ENCODE measurements at regions not wholly inside any gene's neighbourhood (a gene's known extent, or its start where the extent isn't known, plus 50 kb on each side); places are given as distances from the start of the nearest gene placed in this dataset.
A peak's percentile ranks its signal among the peaks of the same experiment; 100 is the strongest.
"Not testable (repeated sequence)": the region's sequence is repeated elsewhere in the genome, so short reads cannot be mapped to it uniquely, and the experiment has no call there.

DNA sequence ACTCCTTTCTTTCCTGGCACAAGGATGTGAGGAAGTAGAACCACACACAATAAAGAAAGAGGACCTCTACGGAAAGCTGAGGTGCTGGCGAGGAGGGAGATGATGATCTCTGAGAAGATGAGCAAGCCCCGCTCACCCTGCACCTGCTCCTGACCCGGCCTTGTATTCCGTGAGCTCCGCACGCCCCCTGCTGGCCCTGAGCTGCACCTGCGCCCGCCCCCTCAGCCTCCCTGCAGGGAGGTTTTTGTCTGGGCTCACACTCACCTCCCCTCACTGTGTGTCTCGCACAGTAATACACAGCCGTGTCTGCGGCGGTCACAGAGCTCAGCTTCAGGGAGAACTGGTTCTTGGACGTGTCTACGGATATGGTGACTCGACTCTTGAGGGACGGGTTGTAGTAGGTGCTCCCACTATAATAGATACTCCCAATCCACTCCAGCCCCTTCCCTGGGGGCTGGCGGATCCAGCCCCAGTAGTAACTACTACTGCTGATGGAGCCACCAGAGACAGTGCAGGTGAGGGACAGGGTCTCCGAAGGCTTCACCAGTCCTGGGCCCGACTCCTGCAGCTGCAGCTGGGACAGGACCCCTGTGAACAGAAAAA is 895.1 kb downstream of the TMEM121 start:
- H3K79me2 ChIP-seq (ENCODE audit: control insufficient read depth, insufficient read depth, low read length); H3K36me3 ChIP-seq (replicated peaks in 1 of 2; ENCODE audit: control extremely low read depth in 1 of 2, control insufficient read depth in 1 of 2, extremely low read depth in 1 of 2, insufficient read depth in 2 of 2, low read length in 1 of 2); H3K27me3 ChIP-seq (replicated peaks in 1 of 4; ENCODE audit: control extremely low read depth in 1 of 4, control insufficient read depth in 3 of 4, insufficient read depth in 4 of 4, low read length in 3 of 4); H3K9me3 Mint-ChIP-seq (ENCODE audit: insufficient read depth); H3K9ac ChIP-seq (ENCODE audit: low read length); H2AFZ ChIP-seq (ENCODE audit: insufficient read depth, low read depth, low read length, poor library complexity, severe bottlenecking); intact Hi-C loops (cut with micrococcal nuclease); H3K4me1 Mint-ChIP-seq; H3K4me1 ChIP-seq (ENCODE audit: control insufficient read depth in 2 of 2, insufficient read depth in 2 of 2, low read length in 2 of 2); H3K27ac Mint-ChIP-seq; H3K4me2 ChIP-seq (replicated peaks; ENCODE audit: low read depth, low read length, poor library complexity, severe bottlenecking); POLR2A ChIA-PET; H3K9me3 ChIP-seq (ENCODE audit: control extremely low read depth in 1 of 3, control insufficient read depth in 2 of 3, insufficient read depth in 1 of 3, low read length in 2 of 3); H3K27ac ChIP-seq (ENCODE audit: low read length in 2 of 2); H4K20me1 ChIP-seq (ENCODE audit: control insufficient read depth, insufficient read depth, low read length, poor library complexity, severe bottlenecking): not testable (repeated sequence)
- TF ChIP-seq, protein P1, sequence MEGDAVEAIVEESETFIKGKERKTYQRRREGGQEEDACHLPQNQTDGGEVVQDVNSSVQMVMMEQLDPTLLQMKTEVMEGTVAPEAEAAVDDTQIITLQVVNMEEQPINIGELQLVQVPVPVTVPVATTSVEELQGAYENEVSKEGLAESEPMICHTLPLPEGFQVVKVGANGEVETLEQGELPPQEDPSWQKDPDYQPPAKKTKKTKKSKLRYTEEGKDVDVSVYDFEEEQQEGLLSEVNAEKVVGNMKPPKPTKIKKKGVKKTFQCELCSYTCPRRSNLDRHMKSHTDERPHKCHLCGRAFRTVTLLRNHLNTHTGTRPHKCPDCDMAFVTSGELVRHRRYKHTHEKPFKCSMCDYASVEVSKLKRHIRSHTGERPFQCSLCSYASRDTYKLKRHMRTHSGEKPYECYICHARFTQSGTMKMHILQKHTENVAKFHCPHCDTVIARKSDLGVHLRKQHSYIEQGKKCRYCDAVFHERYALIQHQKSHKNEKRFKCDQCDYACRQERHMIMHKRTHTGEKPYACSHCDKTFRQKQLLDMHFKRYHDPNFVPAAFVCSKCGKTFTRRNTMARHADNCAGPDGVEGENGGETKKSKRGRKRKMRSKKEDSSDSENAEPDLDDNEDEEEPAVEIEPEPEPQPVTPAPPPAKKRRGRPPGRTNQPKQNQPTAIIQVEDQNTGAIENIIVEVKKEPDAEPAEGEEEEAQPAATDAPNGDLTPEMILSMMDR (IDR thresholded peaks at IDR 0.05) = peak; percentile 71
- CTCF ChIA-PET = interaction anchor here (0.6 to 4.1 kb wide), 21 partner anchors 9 to 883 kb away, joined by 3 to 23 read pairs (median 4); no protein-coding TSS in a partner anchor
- Mint-ChIP-seq H3K4me3 (peak overlapping the region; percentile 68), H3K27me3 (peaks cover 33% of the 10 kb centered on the region)
- 19% methylated on average over 9 of the region's 20 CpGs for WGBS (ENCODE audit: insufficient coverage)
- H3K4me3 ChIP-seq (ENCODE audit: control extremely low read depth in 1 of 5, extremely low read depth in 1 of 5, insufficient read depth in 1 of 5, low read depth in 2 of 5, low read length in 4 of 5) = peak overlapping the region in 2 of 5 experiments; percentile 15
- ATAC-seq (ENCODE audit: low read depth) (peak; percentile 70), DNase-seq (peak; percentile 68)

DNA sequence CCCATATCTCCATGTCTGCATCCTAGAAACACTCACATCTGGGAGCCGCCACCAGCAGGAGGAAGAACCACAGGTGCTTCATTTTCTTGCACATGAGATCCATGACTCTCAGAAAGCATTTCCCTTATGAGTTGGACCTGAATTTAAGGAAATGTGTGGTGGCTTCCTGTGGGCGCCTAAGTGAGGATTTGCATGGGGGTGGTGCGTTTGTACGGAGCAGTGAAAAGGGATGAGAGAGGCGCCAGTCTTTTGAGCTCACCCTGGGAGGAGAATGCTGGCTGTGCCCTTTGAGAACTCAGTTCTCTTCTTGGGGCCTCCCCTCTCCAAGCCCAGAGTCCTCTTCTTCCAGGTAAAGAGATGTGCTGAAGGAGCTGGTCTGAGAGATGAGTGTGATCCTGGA is 895.7 kb downstream of the TMEM121 start:
- H3K9me3 ChIP-seq (ENCODE audit: control extremely low read depth in 1 of 3, control insufficient read depth in 2 of 3, insufficient read depth in 1 of 3, low read length in 2 of 3) = peaks cover 0 to 8% (median 4%) of the 10 kb centered on the region in 3 donors
- H3K27ac Mint-ChIP-seq = peak overlapping the region; percentile 55
- intact Hi-C loops (cut with micrococcal nuclease) = no loop called here

DNA sequence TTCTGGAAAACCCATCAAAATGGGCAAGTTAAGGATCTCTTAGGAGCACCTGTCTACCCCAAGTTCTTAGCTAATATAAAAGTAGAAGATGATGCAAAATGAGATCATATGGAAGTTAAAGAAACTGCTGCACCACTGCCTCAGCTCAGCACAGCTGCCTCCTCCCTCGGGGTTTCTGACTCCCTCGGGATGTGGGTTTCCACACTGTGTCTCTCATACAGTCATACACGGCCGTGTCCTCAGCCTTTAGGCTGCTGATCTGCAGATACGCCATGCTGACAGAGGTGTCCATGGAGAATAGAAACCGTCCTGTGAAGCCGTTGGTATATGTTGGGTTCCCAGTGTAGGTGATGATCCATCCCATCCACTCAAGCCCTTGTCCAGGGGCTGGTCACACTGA is 898.8 kb downstream of the TMEM121 start:
- POLR2A ChIA-PET; H3K79me2 ChIP-seq (ENCODE audit: control insufficient read depth, insufficient read depth, low read length); H3K27ac ChIP-seq (ENCODE audit: low read length in 2 of 2); H2AFZ ChIP-seq (ENCODE audit: insufficient read depth, low read depth, low read length, poor library complexity, severe bottlenecking); H3K4me1 Mint-ChIP-seq; intact Hi-C loops (cut with micrococcal nuclease); H3K4me3 Mint-ChIP-seq; H3K9me3 ChIP-seq (ENCODE audit: control extremely low read depth in 1 of 3, control insufficient read depth in 2 of 3, insufficient read depth in 1 of 3, low read length in 2 of 3); H3K4me1 ChIP-seq (ENCODE audit: control insufficient read depth in 2 of 2, insufficient read depth in 2 of 2, low read length in 2 of 2); H3K4me3 ChIP-seq (ENCODE audit: control extremely low read depth in 1 of 5, extremely low read depth in 1 of 5, insufficient read depth in 1 of 5, low read depth in 2 of 5, low read length in 4 of 5); H3K4me2 ChIP-seq (replicated peaks; ENCODE audit: low read depth, low read length, poor library complexity, severe bottlenecking); H3K27me3 ChIP-seq (replicated peaks in 1 of 4; ENCODE audit: control extremely low read depth in 1 of 4, control insufficient read depth in 3 of 4, insufficient read depth in 4 of 4, low read length in 3 of 4); DNase-seq; H3K9ac ChIP-seq (ENCODE audit: low read length); H4K20me1 ChIP-seq (ENCODE audit: control insufficient read depth, insufficient read depth, low read length, poor library complexity, severe bottlenecking); H3K36me3 ChIP-seq (replicated peaks in 1 of 2; ENCODE audit: control extremely low read depth in 1 of 2, control insufficient read depth in 1 of 2, extremely low read depth in 1 of 2, insufficient read depth in 2 of 2, low read length in 1 of 2); H3K9me3 Mint-ChIP-seq (ENCODE audit: insufficient read depth); H3K27ac Mint-ChIP-seq: not testable (repeated sequence)
- peaks cover 31% of the 10 kb centered on the region for H3K27me3 Mint-ChIP-seq
- CTCF ChIA-PET = interaction anchor here (1.2 to 2.4 kb wide), 3 partner anchors 9 to 102 kb away, joined by 3 to 13 read pairs (median 10); no protein-coding TSS in a partner anchor
- WGBS (ENCODE audit: insufficient coverage) = 0% methylated on average over 2 of the region's 7 CpGs
- ATAC-seq (ENCODE audit: low read depth) = peak; percentile 41

More for the DNA sequence above, 895.7 kb downstream of the TMEM121 start:
- ATAC-seq (ENCODE audit: low read depth) = no peak
- H3K27me3 Mint-ChIP-seq = peaks cover 38% of the 10 kb centered on the region
- H3K4me3 Mint-ChIP-seq = peak overlapping the region; percentile 68
- Histone ChIP-seq H3K9ac (ENCODE audit: low read length) (no peak overlapping the region), H3K36me3 (replicated peaks in 1 of 2; ENCODE audit: control extremely low read depth in 1 of 2, control insufficient read depth in 1 of 2, extremely low read depth in 1 of 2, insufficient read depth in 2 of 2, low read length in 1 of 2) (no peaks in the 10 kb centered on the region), H3K4me2 (replicated peaks; ENCODE audit: low read depth, low read length, poor library complexity, severe bottlenecking) (no peak overlapping the region), H3K4me1 (ENCODE audit: control insufficient read depth in 2 of 2, insufficient read depth in 2 of 2, low read length in 2 of 2) (no peaks in the 10 kb centered on the region), H4K20me1 (ENCODE audit: control insufficient read depth, insufficient read depth, low read length, poor library complexity, severe bottlenecking) (no peaks in the 10 kb centered on the region), H2AFZ (ENCODE audit: insufficient read depth, low read depth, low read length, poor library complexity, severe bottlenecking) (no peak overlapping the region), H3K27ac (ENCODE audit: low read length in 2 of 2) (no peak overlapping the region), H3K4me3 (ENCODE audit: control extremely low read depth in 1 of 5, extremely low read depth in 1 of 5, insufficient read depth in 1 of 5, low read depth in 2 of 5, low read length in 4 of 5) (peak overlapping the region in 2 of 5 experiments; percentile 15), H3K27me3 (replicated peaks in 1 of 4; ENCODE audit: control extremely low read depth in 1 of 4, control insufficient read depth in 3 of 4, insufficient read depth in 4 of 4, low read length in 3 of 4) (peaks cover 0 to 2% (median 1%) of the 10 kb centered on the region in 4 experiments), H3K79me2 (ENCODE audit: control insufficient read depth, insufficient read depth, low read length) (no peaks in the 10 kb centered on the region)
- CTCF ChIA-PET = interaction anchor here (0.8 to 4.1 kb wide), 18 partner anchors 9 to 884 kb away, joined by 3 to 23 read pairs (median 4); no protein-coding TSS in a partner anchor
- WGBS (ENCODE audit: insufficient coverage) = no CpG with 5 or more reads among the region's 5 CpGs
- H3K4me1 Mint-ChIP-seq = no peaks in the 10 kb centered on the region
- POLR2A ChIA-PET = no interaction called here
- DNase-seq = no peak
- TF ChIP-seq, protein P1 (IDR thresholded peaks at IDR 0.05) = no peak
- no peak for TF ChIP-seq EZH2 (IDR thresholded peaks at IDR 0.05; ENCODE audit: borderline replicate concordance, insufficient read depth, low read depth, low read length, poor library complexity, severe bottlenecking)
- no peaks in the 10 kb centered on the region for H3K9me3 Mint-ChIP-seq (ENCODE audit: insufficient read depth)
